HCT116 (cell line): ENCODE measurements at regions not wholly inside any gene's neighbourhood (a gene's known extent, or its start where the extent isn't known, plus 50 kb on each side); places are given as distances from the start of the nearest gene placed in this dataset.

ENCODE experiments used
- ATAC-seq: fragments of 200-7000 bp; cut with Tn5 transposase; 2 replicates; pipeline ENCODE4 v1.9.1; 2020; ENCODE audit warnings: mild to moderate bottlenecking, moderate library complexity
- BruUV-seq: library from RNA; stranded (reverse); fragments of 400-500 nt; replicated peaks from 2 replicates; lab custom pipeline; 2021; lab: Mats Ljungman, UMichigan
- CTCF ChIA-PET: fragments of 300-600 bp; sonication (Branson Sonifier 250); formaldehyde crosslinking; loops from one replicate; lab custom pipeline; 2021; ENCODE audit warnings: antibody characterized with exemption; lab: Charles Lee
- POLR2A ChIA-PET: fragments of 300-600, 350-600 bp; sonication (Branson Sonifier 250); formaldehyde crosslinking; loops from one replicate; lab custom pipeline; 2021; ENCODE audit warnings: antibody characterized with exemption; lab: Charles Lee
- RAD21 ChIA-PET, 2 experiments: fragments of 300-600 bp; sonication (Branson Sonifier 250); formaldehyde crosslinking; loops; one replicate each; lab custom pipeline; 2023; ENCODE audit warnings: low total read pairs in 2 of 2; ENCODE audit not compliant: uncharacterized antibody in 2 of 2, unreplicated experiment in 2 of 2, low non-redundant PET in 1 of 2; lab: Charles Lee
- DNase-seq: peaks from one replicate; pipeline ENCODE4 v3.0.0-alpha.2; 2010; ENCODE audit warnings: low read depth, low spot score
- H2AFZ ChIP-seq: fragments of 200-600 bp; shearing (Covaris generic), sonication (generic); 2 replicates; pipeline ENCODE4 v1.6.1; 2017; ENCODE audit warnings: low read depth, mixed run types, mixed read lengths, antibody characterized with exemption, low read length; ENCODE audit not compliant: poor library complexity, severe bottlenecking
- H3K27ac ChIP-seq: 2 replicates; pipeline ENCODE4 v1.5.1; 2012; ENCODE audit warnings: low read depth, low read length
- H3K27me3 ChIP-seq: fragments of 200-600 bp; sonication (generic); 2 replicates; pipeline ENCODE4 v1.6.1; 2016; ENCODE audit warnings: mixed run types, low read length, mixed read lengths; ENCODE audit not compliant: insufficient read depth
- H3K36me3 ChIP-seq, 2 experiments: fragments of 200-500 bp in 1 of 2; fragments of 200-600 bp in 1 of 2; sonication (Bioruptor generic) in 1 of 2; sonication (generic) in 1 of 2; 2 replicates each; pipeline versions ENCODE4 v1.5.1 to v1.6.1; 2014 to 2016; ENCODE audit warnings: low read length in 2 of 2, inconsistent platforms in 1 of 2, mixed read lengths in 1 of 2, mixed run types in 1 of 2; ENCODE audit not compliant: insufficient read depth in 2 of 2, control insufficient read depth in 1 of 2
- H3K4me1 ChIP-seq, 2 experiments: fragments of 200-600 bp in 1 of 2; sonication (generic) in 1 of 2; 2 replicates each; pipeline versions ENCODE4 v1.5.1 to v1.6.1; 2012 to 2017; ENCODE audit warnings: low read length in 2 of 2, inconsistent platforms in 1 of 2, mild to moderate bottlenecking in 1 of 2, mixed read lengths in 1 of 2, mixed run types in 1 of 2, moderate library complexity in 1 of 2; ENCODE audit not compliant: insufficient read depth in 2 of 2, control insufficient read depth in 1 of 2
- H3K4me2 ChIP-seq: fragments of 200-600 bp; sonication (generic); 2 replicates; pipeline ENCODE4 v1.6.1; 2017; ENCODE audit warnings: mixed run types, low read length, mixed read lengths
- H3K4me3 ChIP-seq, 2 experiments: fragments of 200-600 bp in 1 of 2; sonication (generic) in 1 of 2; replicated peaks in 1 of 2; 2 replicates each; pipeline ENCODE4 v1.5.1; 2011 to 2016; ENCODE audit warnings: low read length in 2 of 2, control low read depth in 1 of 2, low read depth in 1 of 2, mild to moderate bottlenecking in 1 of 2, mixed read lengths in 1 of 2, mixed run types in 1 of 2
- H3K79me2 ChIP-seq: fragments of 200-600 bp; sonication (generic); 2 replicates; pipeline ENCODE4 v1.6.1; 2017; ENCODE audit warnings: mild to moderate bottlenecking, mixed run types, low read length, moderate library complexity, mixed read lengths; ENCODE audit not compliant: insufficient read depth
- H3K9ac ChIP-seq: fragments of 200-600 bp; sonication (generic); 2 replicates; pipeline ENCODE4 v1.6.1; 2016; ENCODE audit warnings: low read length, mixed read lengths
- H3K9me2 ChIP-seq: fragments of 200-600 bp; sonication (generic), shearing (Covaris generic); 2 replicates; pipeline ENCODE4 v1.6.1; 2017; ENCODE audit warnings: mixed run types, mild to moderate bottlenecking, moderate library complexity; ENCODE audit not compliant: insufficient read depth
- H3K9me3 ChIP-seq, 2 experiments: fragments of 200-500 bp in 1 of 2; fragments of 200-600 bp in 1 of 2; sonication (Bioruptor generic) in 1 of 2; sonication (generic) in 1 of 2; 2 replicates each; pipeline ENCODE4 v1.6.1; 2014 to 2017; ENCODE audit warnings: low read length in 2 of 2, mixed read lengths in 2 of 2, inconsistent platforms in 1 of 2, low read depth in 1 of 2, mild to moderate bottlenecking in 1 of 2, mixed run types in 1 of 2, moderate library complexity in 1 of 2; ENCODE audit not compliant: control insufficient read depth in 1 of 2, insufficient read depth in 1 of 2
- H4K20me1 ChIP-seq: fragments of 200-600 bp; sonication (generic), shearing (Covaris generic); 2 replicates; pipeline ENCODE4 v1.6.1; 2017; ENCODE audit warnings: mixed run types, mild to moderate bottlenecking, moderate library complexity; ENCODE audit not compliant: insufficient read depth
- CBX3 ChIP-seq: IDR thresholded peaks from 2 replicates; pipeline ENCODE4 v1.6.1; 2012; ENCODE audit warnings: low read depth
- CEBPB ChIP-seq: IDR thresholded peaks from 2 replicates; pipeline ENCODE4 v1.6.1; 2012; ENCODE audit warnings: low read depth
- EZH2 ChIP-seq: fragments of 200-600 bp; sonication (generic); IDR thresholded peaks from 2 replicates; pipeline ENCODE4 v1.6.1; 2017; ENCODE audit warnings: antibody characterized with exemption, mixed run types
- POLR2A ChIP-seq: IDR thresholded peaks from 2 replicates; pipeline ENCODE4 v1.7.0; 2011; ENCODE audit warnings: borderline replicate concordance; ENCODE audit not compliant: insufficient read depth, insufficient read length; ENCODE audit errors: extremely low read depth
- SRF ChIP-seq: IDR thresholded peaks from 2 replicates; pipeline ENCODE4 v1.6.1; 2012; ENCODE audit warnings: low read depth
- TCF7L2 ChIP-seq: IDR thresholded peaks from 2 replicates; pipeline ENCODE4 v1.7.0; 2011; ENCODE audit warnings: borderline replicate concordance, inconsistent platforms; ENCODE audit not compliant: insufficient read depth, insufficient read length; ENCODE audit errors: extremely low read depth
- YY1 ChIP-seq: IDR thresholded peaks from 2 replicates; pipeline ENCODE4 v1.6.1; 2011; ENCODE audit warnings: low read length, low read depth, moderate library complexity, mild to moderate bottlenecking; ENCODE audit not compliant: insufficient replicate concordance; ENCODE audit errors: extremely low read depth
- ZFX ChIP-seq: fragments of 450-650 bp; IDR thresholded peaks from 2 replicates; pipeline ENCODE4 v1.6.1; 2017
- intact Hi-C: fragments of 100-400 bp; cut with micrococcal nuclease; formaldehyde crosslinking; loops from 2 replicates; pipeline ENCODE4 v1.10.0; 2022
- TF ChIP-seq, protein P1 (sequence below): IDR thresholded peaks from 2 replicates; pipeline ENCODE4 v1.6.1; 2012
- TF ChIP-seq, protein P2 (sequence below): IDR thresholded peaks from 2 replicates; pipeline ENCODE4 v1.6.1; 2012; ENCODE audit warnings: low read depth

DNA sequence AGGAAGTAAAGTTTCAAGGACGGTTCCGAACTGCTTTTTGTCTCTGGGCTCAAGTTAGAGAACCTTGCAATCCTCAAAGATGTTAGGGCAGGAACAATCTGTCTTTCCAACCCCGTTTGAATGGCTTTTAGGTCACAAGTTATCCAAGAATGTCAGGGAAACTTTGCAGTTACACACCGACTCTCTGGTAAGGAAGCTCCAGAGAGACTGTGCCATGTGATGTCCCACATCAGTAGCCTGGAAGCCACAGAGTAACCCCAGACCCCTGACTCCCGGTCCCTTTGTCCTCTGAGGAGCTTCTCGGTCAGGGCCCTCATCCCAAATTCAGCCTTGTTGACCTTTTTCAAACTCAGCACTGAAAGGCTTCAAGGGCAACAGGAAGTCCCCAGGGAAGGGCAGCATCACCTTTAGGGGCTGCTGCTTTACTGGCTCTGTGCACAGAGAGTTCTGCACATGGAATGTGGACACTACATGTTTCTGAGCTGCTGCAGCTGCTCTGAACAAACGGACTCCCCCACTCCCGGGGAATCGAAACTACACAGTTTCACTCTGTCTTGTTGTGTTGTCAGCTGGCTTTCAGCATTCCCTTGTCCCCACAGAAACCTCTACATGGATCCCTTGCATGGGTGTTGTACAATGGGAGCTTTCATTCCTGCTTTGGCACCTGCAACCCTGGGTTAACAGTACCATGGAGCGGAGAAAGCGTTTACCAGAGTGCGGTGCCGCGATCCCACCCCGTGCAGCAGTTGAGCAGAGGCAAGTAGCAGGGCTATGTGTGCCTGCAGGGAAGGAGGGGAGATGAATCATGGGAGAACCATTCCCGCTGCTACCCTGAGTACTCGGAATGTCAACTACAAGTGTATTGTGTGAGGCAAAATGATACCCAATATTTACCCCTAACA lies 408.2 kb upstream of the THBS1 start:
- H3K27me3 ChIP-seq = no peaks in the 10 kb centered on the region
- no peak overlapping the region for H3K4me3 ChIP-seq
- no peak for DNase-seq
- H3K4me1 ChIP-seq = peaks cover 7 to 16% of the 10 kb centered on the region in 2 experiments; a peak in 3 of 4 replicates
- ChIA-PET CTCF (interaction anchor here (0.9 to 3.0 kb wide), 8 partner anchors 8 to 584 kb away, joined by 3 to 50 read pairs (median 3); partner anchors contain the start of gene THBS1), RAD21 (interaction anchor here (1.2 to 2.0 kb wide), 5 partner anchors 407 to 585 kb away, joined by 3 to 13 read pairs (median 6); partner anchors contain the start of gene THBS1 (in 2 of the 2)), POLR2A (interaction anchor here (1.9 kb wide), 1 partner anchor 408 kb away, joined by 11 read pairs; the partner anchor contains the start of gene THBS1)
- intact Hi-C loops = loop anchor here (1.0 to 2.0 kb wide), 2 partner anchors 408 to 584 kb away; no protein-coding TSS in a partner anchor
- peak; percentile 28 for ATAC-seq
- no peaks in the 10 kb centered on the region for H3K79me2 ChIP-seq
- no peak overlapping the region for H3K9ac ChIP-seq
- H3K4me2 ChIP-seq = peak overlapping the region; percentile 27; the same call in 1 of the 2 replicates
- no peak overlapping the region for H3K27ac ChIP-seq
- H4K20me1 ChIP-seq = no peaks in the 10 kb centered on the region
- no peaks in the 10 kb centered on the region for H3K9me3 ChIP-seq
- no peaks in the 10 kb centered on the region for H3K36me3 ChIP-seq
- no peak for TF ChIP-seq ZFX
- TF ChIP-seq POLR2A = no peak
- no peak for TF ChIP-seq CBX3
- no peak for TF ChIP-seq SRF
- no peak for TF ChIP-seq EZH2
- TF ChIP-seq, protein P1, sequence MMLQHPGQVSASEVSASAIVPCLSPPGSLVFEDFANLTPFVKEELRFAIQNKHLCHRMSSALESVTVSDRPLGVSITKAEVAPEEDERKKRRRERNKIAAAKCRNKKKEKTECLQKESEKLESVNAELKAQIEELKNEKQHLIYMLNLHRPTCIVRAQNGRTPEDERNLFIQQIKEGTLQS = no peak
- TF ChIP-seq TCF7L2 = no peak
- no peak for TF ChIP-seq CEBPB
- TF ChIP-seq YY1 = no peak
- TF ChIP-seq, protein P2, sequence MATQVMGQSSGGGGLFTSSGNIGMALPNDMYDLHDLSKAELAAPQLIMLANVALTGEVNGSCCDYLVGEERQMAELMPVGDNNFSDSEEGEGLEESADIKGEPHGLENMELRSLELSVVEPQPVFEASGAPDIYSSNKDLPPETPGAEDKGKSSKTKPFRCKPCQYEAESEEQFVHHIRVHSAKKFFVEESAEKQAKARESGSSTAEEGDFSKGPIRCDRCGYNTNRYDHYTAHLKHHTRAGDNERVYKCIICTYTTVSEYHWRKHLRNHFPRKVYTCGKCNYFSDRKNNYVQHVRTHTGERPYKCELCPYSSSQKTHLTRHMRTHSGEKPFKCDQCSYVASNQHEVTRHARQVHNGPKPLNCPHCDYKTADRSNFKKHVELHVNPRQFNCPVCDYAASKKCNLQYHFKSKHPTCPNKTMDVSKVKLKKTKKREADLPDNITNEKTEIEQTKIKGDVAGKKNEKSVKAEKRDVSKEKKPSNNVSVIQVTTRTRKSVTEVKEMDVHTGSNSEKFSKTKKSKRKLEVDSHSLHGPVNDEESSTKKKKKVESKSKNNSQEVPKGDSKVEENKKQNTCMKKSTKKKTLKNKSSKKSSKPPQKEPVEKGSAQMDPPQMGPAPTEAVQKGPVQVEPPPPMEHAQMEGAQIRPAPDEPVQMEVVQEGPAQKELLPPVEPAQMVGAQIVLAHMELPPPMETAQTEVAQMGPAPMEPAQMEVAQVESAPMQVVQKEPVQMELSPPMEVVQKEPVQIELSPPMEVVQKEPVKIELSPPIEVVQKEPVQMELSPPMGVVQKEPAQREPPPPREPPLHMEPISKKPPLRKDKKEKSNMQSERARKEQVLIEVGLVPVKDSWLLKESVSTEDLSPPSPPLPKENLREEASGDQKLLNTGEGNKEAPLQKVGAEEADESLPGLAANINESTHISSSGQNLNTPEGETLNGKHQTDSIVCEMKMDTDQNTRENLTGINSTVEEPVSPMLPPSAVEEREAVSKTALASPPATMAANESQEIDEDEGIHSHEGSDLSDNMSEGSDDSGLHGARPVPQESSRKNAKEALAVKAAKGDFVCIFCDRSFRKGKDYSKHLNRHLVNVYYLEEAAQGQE = no peak
- no TSS peak for BruUV-seq
- no peaks in the 10 kb centered on the region for H3K9me2 ChIP-seq
- no peak overlapping the region for H2AFZ ChIP-seq
